GM12892 (cell line): ENCODE measurements at regions not wholly inside any gene's neighbourhood (a gene's known extent, or its start where the extent isn't known, plus 50 kb on each side); places are given as distances from the start of the nearest gene placed in this dataset.

Source experiments
- POLR2A ChIP-seq: IDR thresholded peaks from 2 replicates; pipeline ENCODE4 v1.6.1; 2011; ENCODE audit warnings: low read depth, low read length, control low read depth
- POLR2AphosphoS5 ChIP-seq: IDR thresholded peaks from 2 replicates; pipeline ENCODE4 v1.6.1; 2011; ENCODE audit warnings: low read depth, low read length, control low read depth
- TAF1 ChIP-seq: IDR thresholded peaks from 2 replicates; pipeline ENCODE4 v1.6.1; 2011; ENCODE audit warnings: low read depth, mild to moderate bottlenecking, control low read depth, low read length, borderline replicate concordance

DNA sequence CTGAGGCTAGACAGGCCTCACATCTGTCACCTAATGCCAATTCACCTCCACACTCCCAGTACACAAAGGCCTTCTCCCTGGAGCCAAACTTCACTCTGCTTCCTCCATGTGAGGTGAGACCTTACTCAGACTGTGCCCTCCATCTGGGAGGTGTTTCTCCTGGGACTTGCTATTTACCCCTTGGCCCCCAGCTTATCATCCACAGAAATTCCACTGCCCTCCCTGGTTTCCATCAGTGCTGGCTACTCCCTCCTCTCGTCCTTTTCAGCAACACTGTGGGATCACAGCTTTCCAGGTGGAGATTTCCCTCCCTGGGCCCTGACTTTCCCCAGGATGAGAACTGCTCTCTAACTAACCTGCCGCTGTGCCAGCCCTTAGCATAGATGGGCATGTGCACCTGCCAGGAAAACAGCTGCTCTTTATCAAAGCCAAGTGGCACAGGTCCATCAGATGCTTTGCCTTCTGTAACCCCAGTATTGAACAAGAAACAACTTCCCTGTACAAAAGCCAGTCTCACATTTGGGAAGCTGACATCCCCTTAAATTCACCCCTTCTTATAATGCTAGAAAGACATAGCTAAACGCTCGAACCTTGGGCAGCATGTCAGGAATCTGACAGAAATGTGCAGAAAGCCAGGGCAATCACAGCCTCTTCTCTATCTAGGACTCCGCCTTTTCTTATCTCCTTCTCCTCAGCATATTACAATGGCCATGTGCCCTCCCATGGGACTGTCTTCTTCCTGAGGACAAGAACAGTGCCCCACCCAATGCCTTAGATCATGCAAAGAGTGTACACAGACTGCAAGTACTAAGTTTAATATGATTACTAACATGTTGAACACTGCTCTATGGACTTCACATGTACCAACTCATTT lies 535.5 kb upstream of the ID2 start:
- TF ChIP-seq POLR2AphosphoS5 = no peak
- TF ChIP-seq POLR2A = no peak
- TF ChIP-seq TAF1 = no peak
